IMR-90 (cell line): ENCODE measurements at regions not wholly inside any gene's neighbourhood (a gene's known extent, or its start where the extent isn't known, plus 50 kb on each side); places are given as distances from the start of the nearest gene placed in this dataset.
A peak's percentile ranks its signal among the peaks of the same experiment; 100 is the strongest.

Experiments
- ATAC-seq: fragments of 200-7000 bp; cut with Tn5 transposase; 2 replicates; pipeline ENCODE4 v1.9.1; 2020; ENCODE audit warnings: low read depth, mild to moderate bottlenecking, moderate library complexity
- BruUV-seq: library from RNA; stranded (reverse); fragments of 400-500 nt; replicated peaks from 2 replicates; lab custom pipeline; 2021; lab: Mats Ljungman, UMichigan
- CTCF ChIA-PET: fragments of 300-600 bp; formaldehyde crosslinking; extraction: SDS; loops from one replicate; lab custom pipeline; 2021; ENCODE audit warnings: antibody characterized with exemption; lab: Yijun Ruan, JAX
- POLR2A ChIA-PET: fragments of 300-600 bp; sonication (Branson Sonifier 250); formaldehyde crosslinking; loops from one replicate; lab custom pipeline; 2022; ENCODE audit warnings: antibody characterized with exemption; ENCODE audit not compliant: unreplicated experiment; lab: Charles Lee
- DNase-seq: peaks from one replicate; pipeline ENCODE4 v3.0.0; 2013
- H2AFZ ChIP-seq: replicated peaks from 2 replicates; pipeline ENCODE3; 2013; ENCODE audit warnings: low read length, mild to moderate bottlenecking; ENCODE audit not compliant: poor library complexity
- H2AK5ac ChIP-seq: 2 replicates; pipeline ENCODE4 v1.6.1; 2013; ENCODE audit warnings: low read depth, low read length, inconsistent platforms
- H2AK9ac ChIP-seq: replicated peaks from 2 replicates; pipeline ENCODE3; 2013; ENCODE audit warnings: mild to moderate bottlenecking, low read depth, low read length, moderate library complexity; ENCODE audit not compliant: poor library complexity
- H2BK120ac ChIP-seq: 2 replicates; pipeline ENCODE4 v1.6.1; 2013; ENCODE audit warnings: low read depth, low read length, inconsistent platforms
- H2BK15ac ChIP-seq: 3 replicates; pipeline ENCODE4 v1.6.1; 2013; ENCODE audit warnings: low read depth, low read length, inconsistent platforms
- H2BK20ac ChIP-seq: 2 replicates; pipeline ENCODE4 v1.6.1; 2013; ENCODE audit warnings: low read depth, mild to moderate bottlenecking, inconsistent platforms, low read length, moderate library complexity
- H2BK5ac ChIP-seq: 2 replicates; pipeline ENCODE4 v1.6.1; 2013; ENCODE audit warnings: mild to moderate bottlenecking, low read depth, low read length, inconsistent platforms; ENCODE audit not compliant: poor library complexity, severe bottlenecking
- H3K14ac ChIP-seq: replicated peaks from 2 replicates; pipeline ENCODE4 v1.6.1; 2013; ENCODE audit warnings: low read depth, low read length, inconsistent platforms
- H3K18ac ChIP-seq: 2 replicates; pipeline ENCODE4 v1.6.1; 2013; ENCODE audit warnings: low read depth, low read length, control low read depth
- H3K23ac ChIP-seq: 2 replicates; pipeline ENCODE4 v1.6.1; 2013; ENCODE audit warnings: low read depth, low read length, inconsistent platforms
- H3K27ac ChIP-seq: 2 replicates; pipeline ENCODE4 v1.5.1; 2013; ENCODE audit warnings: mild to moderate bottlenecking, control low read depth, low read length; ENCODE audit not compliant: insufficient read depth
- H3K27me3 ChIP-seq: 2 replicates; pipeline ENCODE4 v1.6.1; 2013; ENCODE audit warnings: low read length; ENCODE audit not compliant: control insufficient read depth, insufficient read depth
- H3K36me3 ChIP-seq: 2 replicates; pipeline ENCODE4 v1.6.1; 2013; ENCODE audit warnings: low read length, mixed read lengths; ENCODE audit not compliant: control insufficient read depth, insufficient read depth
- H3K4ac ChIP-seq: 2 replicates; pipeline ENCODE4 v1.6.1; 2013; ENCODE audit warnings: low read depth, low read length, inconsistent platforms
- H3K4me1 ChIP-seq: 2 replicates; pipeline ENCODE4 v1.6.1; 2013; ENCODE audit warnings: low read length, mixed read lengths; ENCODE audit not compliant: control insufficient read depth, insufficient read depth
- H3K4me2 ChIP-seq: 2 replicates; pipeline ENCODE4 v1.6.1; 2013; ENCODE audit warnings: low read depth, mild to moderate bottlenecking, control low read depth, low read length, moderate library complexity
- H3K4me3 ChIP-seq: 2 replicates; pipeline ENCODE4 v1.5.1; 2013; ENCODE audit warnings: low read depth, mild to moderate bottlenecking, control low read depth, low read length, moderate library complexity; ENCODE audit not compliant: insufficient read depth
- H3K56ac ChIP-seq: 2 replicates; pipeline ENCODE4 v1.6.1; 2013; ENCODE audit warnings: low read length, inconsistent platforms; ENCODE audit not compliant: insufficient read depth; ENCODE audit errors: extremely low read depth
- H3K79me1 ChIP-seq, 2 experiments: 2 replicates each; pipeline ENCODE4 v1.6.1; 2013; ENCODE audit warnings: low read length in 2 of 2, inconsistent platforms in 1 of 2, low read depth in 1 of 2
- H3K9ac ChIP-seq: 2 replicates; pipeline ENCODE4 v1.6.1; 2013; ENCODE audit warnings: low read depth, low read length, control low read depth
- H3K9me1 ChIP-seq: 2 replicates; pipeline ENCODE4 v1.6.1; 2013; ENCODE audit warnings: low read length, inconsistent platforms; ENCODE audit not compliant: insufficient read depth
- H3K9me3 ChIP-seq: 2 replicates; pipeline ENCODE4 v1.6.1; 2013; ENCODE audit warnings: low read length; ENCODE audit not compliant: control insufficient read depth, insufficient read depth
- H4K20me1 ChIP-seq: 2 replicates; pipeline ENCODE4 v1.6.1; 2013; ENCODE audit warnings: low read length, inconsistent platforms; ENCODE audit not compliant: insufficient read depth
- H4K5ac ChIP-seq: 2 replicates; pipeline ENCODE4 v1.6.1; 2013; ENCODE audit warnings: mild to moderate bottlenecking, low read depth, low read length, control low read depth
- H4K8ac ChIP-seq, 2 experiments: 2 replicates each; pipeline ENCODE4 v1.6.1; 2013; ENCODE audit warnings: low read depth in 2 of 2, low read length in 2 of 2, control low read depth in 1 of 2, inconsistent platforms in 1 of 2
- H4K91ac ChIP-seq: 2 replicates; pipeline ENCODE4 v1.6.1; 2013; ENCODE audit warnings: low read depth, low read length, inconsistent platforms; ENCODE audit not compliant: insufficient read depth
- CEBPB ChIP-seq: IDR thresholded peaks from 2 replicates; pipeline ENCODE4 v1.6.1; 2012; ENCODE audit warnings: low read depth, low read length, improper control_type of control experiment
- ELK1 ChIP-seq: fragments of 150-350 bp; IDR thresholded peaks from 2 replicates; pipeline ENCODE4 v1.6.1; 2016; ENCODE audit warnings: low read depth, mild to moderate bottlenecking, low read length, moderate library complexity, borderline replicate concordance
- WGBS, 2 experiments: methylation state at CpG; one replicate each; pipeline versions ENCODE4 v1.1.5 to v1.1.7; 2013; ENCODE audit warnings: missing lambda C conversion rate in 2 of 2; ENCODE audit not compliant: insufficient read length in 1 of 2; ENCODE audit errors: extremely low coverage in 2 of 2; 5-methylcytosine and 5-hydroxymethylcytosine counted together
- dilution Hi-C: fragments of 300-500 bp; cut with HindIII; formaldehyde crosslinking; loops from one replicate; pipeline ENCODE4 v1.14.3; 2018; ENCODE audit warnings: low sequenced_read_pairs; ENCODE audit not compliant: unreplicated experiment
- in situ Hi-C: fragments of 300-500 bp; cut with MboI; formaldehyde crosslinking; loops from 3 replicates; pipeline ENCODE4 v1.14.3; 2019; ENCODE audit warnings: low sequenced_read_pairs, inconsistent platforms, mixed read lengths
- intact Hi-C: fragments of 100-400 bp; cut with micrococcal nuclease; formaldehyde crosslinking; loops from 2 replicates; pipeline ENCODE4 v1.10.0; 2022

- H4K8ac ChIP-seq: peak overlapping the region in 1 of 2 experiments; percentile 29; a peak in 1 of 4 replicates
- BruUV-seq: no TSS peak
- H3K23ac ChIP-seq: peak overlapping the region; percentile 43; the same call in 1 of the 2 replicates
- no peak overlapping the region for H4K5ac ChIP-seq
- H3K4me2 ChIP-seq: no peak overlapping the region
- H2AK9ac ChIP-seq: no peak overlapping the region
- H3K36me3 ChIP-seq: no peaks in the 10 kb centered on the region
- no peak overlapping the region for H2BK5ac ChIP-seq
- ATAC-seq (peak; percentile 67), DNase-seq (peak; percentile 51)
- no peak for TF ChIP-seq ELK1
- TF ChIP-seq CEBPB: peak; percentile 14; the same call in 1 of the 2 replicates
- H2AK5ac ChIP-seq: 0 out of 2 replicates have a peak overlapping the region, but pooled peaks have one; percentile 25
- peaks cover 11% of the 10 kb centered on the region for H3K4me1 ChIP-seq
- no peak overlapping the region for H3K27ac ChIP-seq
- H3K79me1 ChIP-seq: no peaks in the 10 kb centered on the region
- no peaks in the 10 kb centered on the region for H3K27me3 ChIP-seq
- H2AFZ ChIP-seq: no peak overlapping the region
- intact Hi-C loops (loop anchor here (10.0 kb wide), 1 partner anchor 365 kb away; no protein-coding TSS in a partner anchor), in situ Hi-C loops (no loop called here), dilution Hi-C loops (no loop called here)
- no peak overlapping the region for H3K56ac ChIP-seq
- H2BK15ac ChIP-seq: peak overlapping the region; percentile 18; the same call in 1 of the 3 replicates
- no peaks in the 10 kb centered on the region for H3K9me3 ChIP-seq
- H3K9me1 ChIP-seq: 0 out of 2 replicates have a peak, but pooled peaks cover 8% of the 10 kb centered on the region
- peak overlapping the region; percentile 68; the same call in 1 of the 2 replicates for H2BK20ac ChIP-seq
- peak overlapping the region; percentile 52; the same call in 1 of the 2 replicates for H4K91ac ChIP-seq
- H2BK120ac ChIP-seq: peak overlapping the region; percentile 9; the same call in 1 of the 2 replicates
- no peaks in the 10 kb centered on the region for H4K20me1 ChIP-seq
- H3K4ac ChIP-seq: peak overlapping the region; percentile 18; the same call in 1 of the 2 replicates
- ChIA-PET CTCF (no interaction called here), POLR2A (no interaction called here)
- H3K4me3 ChIP-seq: no peak overlapping the region
- WGBS, 2 experiments: no CpG with 5 or more reads among the region's 2 CpGs
- H3K14ac ChIP-seq: 0 out of 2 replicates have a peak overlapping the region, but pooled peaks have one; percentile 11
- H3K18ac ChIP-seq: no peak overlapping the region; the same call in 1 of the 2 replicates
- no peak overlapping the region for H3K9ac ChIP-seq
These were observed 402.0 kb upstream of the MMADHC start for GRCh38 chr2:149989447-149990063.
